ENCODE measurements at regions not wholly inside any gene's neighbourhood (a gene's known extent, or its start where the extent isn't known, plus 50 kb on each side); places are given as distances from the start of the nearest gene placed in this dataset.

- POLR2A ChIA-PET: no interaction called here
- DNase-seq (peak; percentile 7), ATAC-seq (no peak)
- H3K36me3 Mint-ChIP-seq (ENCODE audit: low read depth): no peaks in the 10 kb centered on the region
- peaks cover 2% of the 10 kb centered on the region for H3K9me3 Mint-ChIP-seq
- peak overlapping the region; percentile 30 for H3K4me3 Mint-ChIP-seq
- H3K27me3 Mint-ChIP-seq: no peaks in the 10 kb centered on the region
- H3K27ac Mint-ChIP-seq: peak overlapping the region; percentile 49
- H3K4me1 Mint-ChIP-seq (ENCODE audit: low read depth): peaks cover 27% of the 10 kb centered on the region
- intact Hi-C loops (cut with micrococcal nuclease): no loop called here
- CTCF ChIA-PET: interaction anchor here (1.6 kb wide), 1 partner anchor 9 kb away, joined by 4 read pairs; no protein-coding TSS in a partner anchor
- TF ChIP-seq, protein P1, sequence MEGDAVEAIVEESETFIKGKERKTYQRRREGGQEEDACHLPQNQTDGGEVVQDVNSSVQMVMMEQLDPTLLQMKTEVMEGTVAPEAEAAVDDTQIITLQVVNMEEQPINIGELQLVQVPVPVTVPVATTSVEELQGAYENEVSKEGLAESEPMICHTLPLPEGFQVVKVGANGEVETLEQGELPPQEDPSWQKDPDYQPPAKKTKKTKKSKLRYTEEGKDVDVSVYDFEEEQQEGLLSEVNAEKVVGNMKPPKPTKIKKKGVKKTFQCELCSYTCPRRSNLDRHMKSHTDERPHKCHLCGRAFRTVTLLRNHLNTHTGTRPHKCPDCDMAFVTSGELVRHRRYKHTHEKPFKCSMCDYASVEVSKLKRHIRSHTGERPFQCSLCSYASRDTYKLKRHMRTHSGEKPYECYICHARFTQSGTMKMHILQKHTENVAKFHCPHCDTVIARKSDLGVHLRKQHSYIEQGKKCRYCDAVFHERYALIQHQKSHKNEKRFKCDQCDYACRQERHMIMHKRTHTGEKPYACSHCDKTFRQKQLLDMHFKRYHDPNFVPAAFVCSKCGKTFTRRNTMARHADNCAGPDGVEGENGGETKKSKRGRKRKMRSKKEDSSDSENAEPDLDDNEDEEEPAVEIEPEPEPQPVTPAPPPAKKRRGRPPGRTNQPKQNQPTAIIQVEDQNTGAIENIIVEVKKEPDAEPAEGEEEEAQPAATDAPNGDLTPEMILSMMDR (IDR thresholded peaks at IDR 0.05): no peak
Measured at GRCh38 chr6:14784596-14785492, 461.0 kb upstream of the JARID2 start.

- Mint-ChIP-seq H3K4me1 (ENCODE audit: low read depth) (peaks cover 27% of the 10 kb centered on the region), H3K27me3 (peaks cover 1% of the 10 kb centered on the region), H3K4me3 (no peak overlapping the region), H3K9me3 (peaks cover 2% of the 10 kb centered on the region), H3K27ac (no peak overlapping the region), H3K36me3 (ENCODE audit: low read depth) (no peaks in the 10 kb centered on the region)
- intact Hi-C loops (cut with micrococcal nuclease): no loop called here
- TF ChIP-seq, protein P1 (IDR thresholded peaks at IDR 0.05): no peak
- ATAC-seq (no peak), DNase-seq (no peak)
- ChIA-PET POLR2A (no interaction called here), CTCF (interaction anchor here (1.6 kb wide), 1 partner anchor 10 kb away, joined by 4 read pairs; no protein-coding TSS in a partner anchor)
Measured at GRCh38 chr6:14785493-14785790, 460.4 kb upstream of the JARID2 start.

DNA sequence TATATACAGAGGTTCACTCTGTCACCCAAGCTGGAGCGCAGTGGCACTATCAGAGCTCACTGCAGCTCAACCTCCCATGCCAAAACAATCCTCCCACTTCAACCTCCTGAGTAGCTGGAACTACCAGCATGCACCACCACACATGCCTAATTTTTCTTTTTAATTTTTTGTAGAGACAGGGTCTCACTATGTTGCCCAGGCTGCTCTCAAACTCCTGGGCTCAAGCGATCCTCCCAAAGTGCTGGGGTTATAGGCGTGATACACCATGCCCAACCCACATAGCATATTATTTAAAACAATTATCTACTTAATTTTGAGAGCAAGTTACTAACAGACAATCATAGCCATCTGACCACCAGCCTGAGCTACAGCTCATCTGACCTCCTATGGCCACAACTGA, 459.9 kb upstream of the JARID2 start:
- no peak for ATAC-seq
- no peak overlapping the region for H3K27ac Mint-ChIP-seq
- CTCF ChIA-PET: interaction anchor here (1.6 kb wide), 1 partner anchor 11 kb away, joined by 4 read pairs; no protein-coding TSS in a partner anchor
- H3K9me3 Mint-ChIP-seq: peaks cover 2% of the 10 kb centered on the region
- POLR2A ChIA-PET: no interaction called here
- H3K36me3 Mint-ChIP-seq (ENCODE audit: low read depth): no peaks in the 10 kb centered on the region
- no peak overlapping the region for H3K4me3 Mint-ChIP-seq
- peaks cover 2% of the 10 kb centered on the region for H3K27me3 Mint-ChIP-seq
- DNase-seq: no peak
- intact Hi-C loops (cut with micrococcal nuclease): no loop called here
- TF ChIP-seq, protein P1 (IDR thresholded peaks at IDR 0.05): no peak
- H3K4me1 Mint-ChIP-seq (ENCODE audit: low read depth): peaks cover 27% of the 10 kb centered on the region

GRCh38 chr6:14786455-14786854, 459.4 kb upstream of the JARID2 start:
- POLR2A ChIA-PET: no interaction called here
- Mint-ChIP-seq H3K9me3 (peaks cover 2% of the 10 kb centered on the region), H3K36me3 (ENCODE audit: low read depth) (no peaks in the 10 kb centered on the region), H3K4me1 (ENCODE audit: low read depth) (peaks cover 27% of the 10 kb centered on the region), H3K27me3 (peaks cover 2% of the 10 kb centered on the region), H3K27ac (no peak overlapping the region), H3K4me3 (no peak overlapping the region)
- TF ChIP-seq, protein P1 (IDR thresholded peaks at IDR 0.05): no peak
- CTCF ChIA-PET: interaction anchor here (1.6 kb wide), 1 partner anchor 11 kb away, joined by 4 read pairs; no protein-coding TSS in a partner anchor
- intact Hi-C loops (cut with micrococcal nuclease): no loop called here
- no peak for DNase-seq
- ATAC-seq: no peak

DNA sequence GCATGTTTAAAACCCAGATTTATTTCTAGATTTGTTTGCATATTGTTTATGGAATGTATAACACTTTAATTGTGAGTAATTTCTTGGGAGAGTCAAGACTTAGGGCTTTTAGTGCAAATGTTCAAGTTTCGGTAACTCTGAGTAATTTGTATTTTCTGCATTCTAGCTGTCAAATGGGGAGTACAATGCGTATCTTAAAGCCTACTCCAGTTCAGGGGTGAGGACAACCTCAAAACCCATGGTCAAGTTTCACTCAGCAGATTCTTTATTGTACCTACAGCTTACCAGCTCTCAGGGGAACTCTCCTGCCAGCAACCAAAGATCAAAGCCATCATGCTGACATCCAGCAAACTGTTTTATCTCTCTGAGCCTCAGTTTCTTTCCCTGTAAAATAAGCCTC, 458.6 kb upstream of the JARID2 start:
- Mint-ChIP-seq H3K27me3 (peaks cover 2% of the 10 kb centered on the region), H3K9me3 (peaks cover 2% of the 10 kb centered on the region), H3K27ac (no peak overlapping the region), H3K4me3 (no peak overlapping the region), H3K4me1 (ENCODE audit: low read depth) (peaks cover 27% of the 10 kb centered on the region), H3K36me3 (ENCODE audit: low read depth) (no peaks in the 10 kb centered on the region)
- ATAC-seq: no peak
- TF ChIP-seq, protein P1 (IDR thresholded peaks at IDR 0.05): no peak
- intact Hi-C loops (cut with micrococcal nuclease): no loop called here
- CTCF ChIA-PET: interaction anchor here (1.5 kb wide), 1 partner anchor 12 kb away, joined by 3 read pairs; no protein-coding TSS in a partner anchor
- POLR2A ChIA-PET: no interaction called here
- no peak for DNase-seq
